ENCODE measurements at regions not wholly inside any gene's neighbourhood (a gene's known extent, or its start where the extent isn't known, plus 50 kb on each side); places are given as distances from the start of the nearest gene placed in this dataset.
"Not testable (repeated sequence)": the region's sequence is repeated elsewhere in the genome, so short reads cannot be mapped to it uniquely, and the experiment has no call there.

- no peak overlapping the region for H3K9ac ChIP-seq (ENCODE audit: low read length)
- no peaks in the 10 kb centered on the region for H3K36me3 ChIP-seq (ENCODE audit: control insufficient read depth, insufficient read depth, low read length)
- no peak overlapping the region for H3K4me3 ChIP-seq (ENCODE audit: low read length)
- H3K27me3 ChIP-seq (ENCODE audit: control insufficient read depth, insufficient read depth, low read length): no peaks in the 10 kb centered on the region
- no peaks in the 10 kb centered on the region for H3K9me3 ChIP-seq (ENCODE audit: control insufficient read depth, low read length)
- H3K4me1 ChIP-seq (ENCODE audit: control insufficient read depth, insufficient read depth, low read length): no peaks in the 10 kb centered on the region
Observed at GRCh38 chr3:187870360-187871203, 125.3 kb upstream of the BCL6 start.

GRCh38 chr3:187871204-187871591 lies 125.9 kb upstream of the BCL6 start:
- H3K27me3 ChIP-seq (ENCODE audit: control insufficient read depth, insufficient read depth, low read length): no peaks in the 10 kb centered on the region
- H3K4me3 ChIP-seq (ENCODE audit: low read length): no peak overlapping the region
- no peak overlapping the region for H3K9ac ChIP-seq (ENCODE audit: low read length)
- H3K9me3 ChIP-seq (ENCODE audit: control insufficient read depth, low read length): no peaks in the 10 kb centered on the region
- H3K36me3 ChIP-seq (ENCODE audit: control insufficient read depth, insufficient read depth, low read length): no peaks in the 10 kb centered on the region
- H3K4me1 ChIP-seq (ENCODE audit: control insufficient read depth, insufficient read depth, low read length): no peaks in the 10 kb centered on the region

- Histone ChIP-seq H3K4me3 (ENCODE audit: low read length) (no peak overlapping the region), H3K9me3 (ENCODE audit: control insufficient read depth, low read length) (no peaks in the 10 kb centered on the region), H3K9ac (ENCODE audit: low read length) (no peak overlapping the region), H3K27me3 (ENCODE audit: control insufficient read depth, insufficient read depth, low read length) (no peaks in the 10 kb centered on the region), H3K36me3 (ENCODE audit: control insufficient read depth, insufficient read depth, low read length) (no peaks in the 10 kb centered on the region), H3K4me1 (ENCODE audit: control insufficient read depth, insufficient read depth, low read length) (no peaks in the 10 kb centered on the region)
Observed at GRCh38 chr3:187871848-187872247, 126.6 kb upstream of the BCL6 start.

GRCh38 chr3:187873843-187874242 lies 128.6 kb upstream of the BCL6 start:
- Histone ChIP-seq H3K4me3 (ENCODE audit: low read length) (no peak overlapping the region), H3K27me3 (ENCODE audit: control insufficient read depth, insufficient read depth, low read length) (no peaks in the 10 kb centered on the region), H3K9me3 (ENCODE audit: control insufficient read depth, low read length) (no peaks in the 10 kb centered on the region), H3K36me3 (ENCODE audit: control insufficient read depth, insufficient read depth, low read length) (no peaks in the 10 kb centered on the region), H3K4me1 (ENCODE audit: control insufficient read depth, insufficient read depth, low read length) (peaks cover 3% of the 10 kb centered on the region), H3K9ac (ENCODE audit: low read length) (no peak overlapping the region)

- no peaks in the 10 kb centered on the region for H3K36me3 ChIP-seq (ENCODE audit: control insufficient read depth, insufficient read depth, low read length)
- no peaks in the 10 kb centered on the region for H3K9me3 ChIP-seq (ENCODE audit: control insufficient read depth, low read length)
- no peaks in the 10 kb centered on the region for H3K27me3 ChIP-seq (ENCODE audit: control insufficient read depth, insufficient read depth, low read length)
Observed at GRCh38 chr3:187875863-187876262, 130.6 kb upstream of the BCL6 start.

GRCh38 chr3:187878772-187879518 lies 133.7 kb upstream of the BCL6 start:
- H3K4me1 ChIP-seq (ENCODE audit: control insufficient read depth, insufficient read depth, low read length): peaks cover 9% of the 10 kb centered on the region
- H3K27me3 ChIP-seq (ENCODE audit: control insufficient read depth, insufficient read depth, low read length): no peaks in the 10 kb centered on the region
- H3K36me3 ChIP-seq (ENCODE audit: control insufficient read depth, insufficient read depth, low read length): no peaks in the 10 kb centered on the region
- no peak overlapping the region for H3K4me3 ChIP-seq (ENCODE audit: low read length)
- no peak overlapping the region for H3K9ac ChIP-seq (ENCODE audit: low read length)
- no peaks in the 10 kb centered on the region for H3K9me3 ChIP-seq (ENCODE audit: control insufficient read depth, low read length)

More at GRCh38 chr3:187875863-187876262, 130.6 kb upstream of the BCL6 start:
- Histone ChIP-seq H3K4me1 (ENCODE audit: control insufficient read depth, insufficient read depth, low read length) (peaks cover 9% of the 10 kb centered on the region), H3K4me3 (ENCODE audit: low read length) (no peak overlapping the region), H3K9ac (ENCODE audit: low read length) (no peak overlapping the region)

- H3K9me3 ChIP-seq (ENCODE audit: control insufficient read depth, low read length): no peaks in the 10 kb centered on the region
- no peak overlapping the region for H3K4me3 ChIP-seq (ENCODE audit: low read length)
- H3K4me1 ChIP-seq (ENCODE audit: control insufficient read depth, insufficient read depth, low read length): peaks cover 9% of the 10 kb centered on the region
- no peak overlapping the region for H3K9ac ChIP-seq (ENCODE audit: low read length)
- no peaks in the 10 kb centered on the region for H3K27me3 ChIP-seq (ENCODE audit: control insufficient read depth, insufficient read depth, low read length)
- H3K36me3 ChIP-seq (ENCODE audit: control insufficient read depth, insufficient read depth, low read length): no peaks in the 10 kb centered on the region
Observed at GRCh38 chr3:187880441-187880840, 135.2 kb upstream of the BCL6 start.

GRCh38 chr3:187880851-187881250 lies 135.6 kb upstream of the BCL6 start:
- no peak overlapping the region for H3K9ac ChIP-seq (ENCODE audit: low read length)
- no peaks in the 10 kb centered on the region for H3K9me3 ChIP-seq (ENCODE audit: control insufficient read depth, low read length)
- H3K36me3 ChIP-seq (ENCODE audit: control insufficient read depth, insufficient read depth, low read length): no peaks in the 10 kb centered on the region
- no peak overlapping the region for H3K4me3 ChIP-seq (ENCODE audit: low read length)
- H3K4me1 ChIP-seq (ENCODE audit: control insufficient read depth, insufficient read depth, low read length): peaks cover 9% of the 10 kb centered on the region
- H3K27me3 ChIP-seq (ENCODE audit: control insufficient read depth, insufficient read depth, low read length): no peaks in the 10 kb centered on the region

- no peaks in the 10 kb centered on the region for H3K27me3 ChIP-seq (ENCODE audit: control insufficient read depth, insufficient read depth, low read length)
- no peak overlapping the region for H3K9ac ChIP-seq (ENCODE audit: low read length)
- no peaks in the 10 kb centered on the region for H3K4me1 ChIP-seq (ENCODE audit: control insufficient read depth, insufficient read depth, low read length)
- H3K4me3 ChIP-seq (ENCODE audit: low read length): no peak overlapping the region
- no peaks in the 10 kb centered on the region for H3K9me3 ChIP-seq (ENCODE audit: control insufficient read depth, low read length)
- H3K36me3 ChIP-seq (ENCODE audit: control insufficient read depth, insufficient read depth, low read length): no peaks in the 10 kb centered on the region
Observed at GRCh38 chr3:187888701-187889100, 143.4 kb upstream of the BCL6 start.

- H3K4me1 ChIP-seq (ENCODE audit: control insufficient read depth, insufficient read depth, low read length): no peaks in the 10 kb centered on the region
- no peak overlapping the region for H3K4me3 ChIP-seq (ENCODE audit: low read length)
- no peaks in the 10 kb centered on the region for H3K27me3 ChIP-seq (ENCODE audit: control insufficient read depth, insufficient read depth, low read length)
- no peak overlapping the region for H3K9ac ChIP-seq (ENCODE audit: low read length)
- no peaks in the 10 kb centered on the region for H3K36me3 ChIP-seq (ENCODE audit: control insufficient read depth, insufficient read depth, low read length)
- no peaks in the 10 kb centered on the region for H3K9me3 ChIP-seq (ENCODE audit: control insufficient read depth, low read length)
Observed at GRCh38 chr3:187889106-187889505, 143.8 kb upstream of the BCL6 start.

GRCh38 chr3:187889601-187890404 lies 144.5 kb upstream of the BCL6 start:
- Histone ChIP-seq H3K4me1 (ENCODE audit: control insufficient read depth, insufficient read depth, low read length) (no peaks in the 10 kb centered on the region), H3K9ac (ENCODE audit: low read length) (no peak overlapping the region), H3K36me3 (ENCODE audit: control insufficient read depth, insufficient read depth, low read length) (no peaks in the 10 kb centered on the region), H3K4me3 (ENCODE audit: low read length) (no peak overlapping the region), H3K9me3 (ENCODE audit: control insufficient read depth, low read length) (no peaks in the 10 kb centered on the region), H3K27me3 (ENCODE audit: control insufficient read depth, insufficient read depth, low read length) (no peaks in the 10 kb centered on the region)

- not testable (repeated sequence) for H3K4me3 ChIP-seq (ENCODE audit: low read length); H3K36me3 ChIP-seq (ENCODE audit: control insufficient read depth, insufficient read depth, low read length); H3K4me1 ChIP-seq (ENCODE audit: control insufficient read depth, insufficient read depth, low read length)
Observed at GRCh38 chr3:187890405-187890752, 145.1 kb upstream of the BCL6 start.

More at GRCh38 chr3:187890405-187890752, 145.1 kb upstream of the BCL6 start:
- not testable (repeated sequence) for H3K27me3 ChIP-seq (ENCODE audit: control insufficient read depth, insufficient read depth, low read length); H3K9ac ChIP-seq (ENCODE audit: low read length); H3K9me3 ChIP-seq (ENCODE audit: control insufficient read depth, low read length)

Measured in mucosa of stomach (tissue), 1 donor.